Neural crest cell (in vitro differentiated cells): ENCODE measurements at regions not wholly inside any gene's neighbourhood (a gene's known extent, or its start where the extent isn't known, plus 50 kb on each side); places are given as distances from the start of the nearest gene placed in this dataset.

ENCODE experiments used
- DNase-seq: peaks from one replicate; pipeline ENCODE4 v3.0.0; 2021; ENCODE audit warnings: low read depth, mixed read lengths, low spot score
- H3K27ac Mint-ChIP-seq: one replicate; pipeline ENCODE4 v1.8.0; 2021; ENCODE audit warnings: mild to moderate bottlenecking, mixed read lengths; ENCODE audit not compliant: unreplicated experiment
- H3K27me3 Mint-ChIP-seq: 2 replicates; pipeline ENCODE4 v1.8.0; 2021; ENCODE audit warnings: low read depth, mild to moderate bottlenecking, mixed read lengths
- H3K36me3 Mint-ChIP-seq: 2 replicates; pipeline ENCODE4 v1.8.0; 2021; ENCODE audit warnings: low read depth, mild to moderate bottlenecking, mixed read lengths
- H3K4me1 Mint-ChIP-seq: 2 replicates; pipeline ENCODE4 v1.8.0; 2021; ENCODE audit warnings: mixed read lengths
- H3K4me3 Mint-ChIP-seq: one replicate; pipeline ENCODE4 v1.8.0; 2021; ENCODE audit warnings: mild to moderate bottlenecking, mixed read lengths
- H3K9me3 Mint-ChIP-seq: 2 replicates; pipeline ENCODE4 v1.8.0; 2021; ENCODE audit warnings: mixed read lengths
- CTCF ChIP-seq: fragments of 200-600 bp; sonication (generic); conservative IDR thresholded peaks from 2 replicates; pipeline ENCODE4 v1.5.0; 2021; ENCODE audit warnings: antibody characterized with exemption, mild to moderate bottlenecking
- microRNA-seq: library from miRNA; unstranded; fragments of <30 nt; microRNA quantifications from one replicate; pipeline ENCODE4, GENCODE V29; 2020

- Mint-ChIP-seq H3K9me3 (no peaks in the 10 kb centered on the region), H3K27me3 (peaks cover 10% of the 10 kb centered on the region), H3K4me1 (no peaks in the 10 kb centered on the region), H3K27ac (no peak overlapping the region), H3K4me3 (no peak overlapping the region), H3K36me3 (no peaks in the 10 kb centered on the region)
- no peak for DNase-seq
- TF ChIP-seq CTCF: no peak
These were observed 62.4 kb upstream of the TOPAZ1 start for GRCh38 chr3:44179246-44179645.

- H3K27ac Mint-ChIP-seq: no peak overlapping the region
- H3K36me3 Mint-ChIP-seq: no peaks in the 10 kb centered on the region
- no peaks in the 10 kb centered on the region for H3K4me1 Mint-ChIP-seq
- no peaks in the 10 kb centered on the region for H3K9me3 Mint-ChIP-seq
- no peak overlapping the region for H3K4me3 Mint-ChIP-seq
- no peak for TF ChIP-seq CTCF
- no peak for DNase-seq
- H3K27me3 Mint-ChIP-seq: peaks cover 5% of the 10 kb centered on the region
These were observed 57.2 kb upstream of the TOPAZ1 start for GRCh38 chr3:44184319-44184953.

- TF ChIP-seq CTCF: no peak
- no peak overlapping the region for H3K27ac Mint-ChIP-seq
These were observed 56.2 kb upstream of the TOPAZ1 start for GRCh38 chr3:44185396-44185915.

GRCh38 chr3:44186111-44186672, 55.5 kb upstream of the TOPAZ1 start:
- H3K27me3 Mint-ChIP-seq: peaks cover 5% of the 10 kb centered on the region
- no peaks in the 10 kb centered on the region for H3K36me3 Mint-ChIP-seq
- no peak for TF ChIP-seq CTCF
- H3K4me1 Mint-ChIP-seq: no peaks in the 10 kb centered on the region
- H3K4me3 Mint-ChIP-seq: no peak overlapping the region
- H3K27ac Mint-ChIP-seq: no peak overlapping the region
- no peak for DNase-seq
- no peaks in the 10 kb centered on the region for H3K9me3 Mint-ChIP-seq

More at GRCh38 chr3:44185396-44185915, 56.2 kb upstream of the TOPAZ1 start:
- peaks cover 5% of the 10 kb centered on the region for H3K27me3 Mint-ChIP-seq
- no peak for DNase-seq
- no peak overlapping the region for H3K4me3 Mint-ChIP-seq
- no peaks in the 10 kb centered on the region for H3K9me3 Mint-ChIP-seq
- H3K36me3 Mint-ChIP-seq: no peaks in the 10 kb centered on the region
- H3K4me1 Mint-ChIP-seq: no peaks in the 10 kb centered on the region

GRCh38 chr3:44186712-44187111, 55.0 kb upstream of the TOPAZ1 start:
- no peak for DNase-seq
- Mint-ChIP-seq H3K9me3 (peaks cover 2% of the 10 kb centered on the region), H3K27me3 (peaks cover 5% of the 10 kb centered on the region), H3K4me1 (no peaks in the 10 kb centered on the region), H3K27ac (no peak overlapping the region), H3K36me3 (no peaks in the 10 kb centered on the region), H3K4me3 (no peak overlapping the region)
- TF ChIP-seq CTCF: no peak

Small RNAs in the stretch of these regions (microRNA-seq; reads per million reads assigned to microRNA genes)
- gene MIR138-1: 137 reads per million, percentile 64 among the genes with 10 or more reads in this experiment
